Astrocyte (in vitro differentiated cells and primary cell): ENCODE measurements at regions not wholly inside any gene's neighbourhood (a gene's known extent, or its start where the extent isn't known, plus 50 kb on each side); places are given as distances from the start of the nearest gene placed in this dataset.

Experiments
- CTCF ChIP-seq: IDR thresholded peaks from 2 replicates; pipeline ENCODE4 v1.5.1; 2011; ENCODE audit warnings: low read depth, mild to moderate bottlenecking, inconsistent platforms, low read length, moderate library complexity; ENCODE audit not compliant: insufficient read depth
- EZH2 ChIP-seq: IDR thresholded peaks from 2 replicates; pipeline ENCODE4 v1.6.1; 2012; ENCODE audit warnings: mild to moderate bottlenecking, low read length, inconsistent platforms; ENCODE audit not compliant: insufficient read depth

GRCh38 chr3:88996691-88997090 is 110.7 kb upstream of the EPHA3 start:
- TF ChIP-seq CTCF (no peak), EZH2 (no peak)
